Neural progenitor cell (in vitro differentiated cells): ENCODE measurements at regions not wholly inside any gene's neighbourhood (a gene's known extent, or its start where the extent isn't known, plus 50 kb on each side); places are given as distances from the start of the nearest gene placed in this dataset.

ENCODE experiments used
- DNase-seq: peaks from one replicate; pipeline ENCODE4 v3.0.0-alpha.2; 2016; ENCODE audit warnings: low spot score
- H2AFZ ChIP-seq: fragments of 200-600 bp; sonication (generic); replicated peaks from 2 replicates; pipeline ENCODE4 v1.6.1; 2016; ENCODE audit warnings: antibody characterized with exemption
- H3F3A ChIP-seq: fragments of 200-600 bp; sonication (generic); 2 replicates; pipeline ENCODE4 v1.6.1; 2016; ENCODE audit warnings: antibody characterized with exemption, low read depth
- H3K27ac ChIP-seq: fragments of 200-600 bp; sonication (generic); 2 replicates; pipeline ENCODE4 v1.5.1; 2016; ENCODE audit warnings: mild to moderate bottlenecking
- H3K27me3 ChIP-seq: fragments of 200-600 bp; sonication (generic); 2 replicates; pipeline ENCODE4 v1.6.1; 2016; ENCODE audit warnings: mild to moderate bottlenecking, moderate library complexity
- H3K36me3 ChIP-seq: fragments of 200-600 bp; sonication (generic); 2 replicates; pipeline ENCODE4 v1.5.1; 2016
- H3K4me1 ChIP-seq: fragments of 200-600 bp; sonication (generic); 2 replicates; pipeline ENCODE4 v1.6.1; 2016; ENCODE audit warnings: mixed run types
- H3K4me2 ChIP-seq: fragments of 200-600 bp; sonication (generic); 2 replicates; pipeline ENCODE4 v1.6.1; 2016
- H3K4me3 ChIP-seq: fragments of 200-600 bp; sonication (generic); 2 replicates; pipeline ENCODE4 v1.5.1; 2016
- H3K79me2 ChIP-seq: fragments of 200-600 bp; sonication (generic); 2 replicates; pipeline ENCODE4 v1.6.1; 2016; ENCODE audit warnings: low read depth
- H3K9ac ChIP-seq: fragments of 200-600 bp; sonication (generic); 2 replicates; pipeline ENCODE4 v1.6.1; 2016
- H3K9me3 ChIP-seq: fragments of 200-600 bp; sonication (generic); 2 replicates; pipeline ENCODE4 v1.5.1; 2016; ENCODE audit warnings: low read depth
- H4K20me1 ChIP-seq: fragments of 200-600 bp; sonication (generic); 2 replicates; pipeline ENCODE4 v1.6.1; 2016; ENCODE audit warnings: low read depth
- H3K27ac Mint-ChIP-seq: 3 replicates; pipeline ENCODE4 v1.8.0; 2021; ENCODE audit warnings: mixed read lengths
- H3K27me3 Mint-ChIP-seq: 2 replicates; pipeline ENCODE4 v1.8.0; 2022; ENCODE audit warnings: low read depth, mild to moderate bottlenecking, inconsistent platforms, moderate library complexity, mixed read lengths; ENCODE audit not compliant: insufficient read depth
- H3K36me3 Mint-ChIP-seq: 3 replicates; pipeline ENCODE4 v1.8.0; 2021; ENCODE audit warnings: mixed read lengths
- H3K4me1 Mint-ChIP-seq: 3 replicates; pipeline ENCODE4 v1.8.0; 2021; ENCODE audit warnings: mixed read lengths
- H3K4me3 Mint-ChIP-seq: 3 replicates; pipeline ENCODE4 v1.8.0; 2021; ENCODE audit warnings: mild to moderate bottlenecking, moderate library complexity, mixed read lengths
- H3K9me3 Mint-ChIP-seq: 3 replicates; pipeline ENCODE4 v1.8.0; 2020; ENCODE audit warnings: mixed read lengths
- EZH2 ChIP-seq: fragments of 200-600 bp; sonication (generic); IDR thresholded peaks from 2 replicates; pipeline ENCODE4 v1.6.1; 2017; ENCODE audit warnings: antibody characterized with exemption, mild to moderate bottlenecking, moderate library complexity
- EZH2phosphoT487 ChIP-seq: fragments of 200-600 bp; sonication (generic); IDR thresholded peaks from 2 replicates; pipeline ENCODE4 v1.6.1; 2017; ENCODE audit warnings: antibody characterized with exemption
- TF ChIP-seq, protein P1 (sequence below): fragments of 200-600 bp; sonication (generic); IDR thresholded peaks from 2 replicates; pipeline ENCODE4 v1.5.1; 2017; ENCODE audit warnings: antibody characterized with exemption, mild to moderate bottlenecking

DNA sequence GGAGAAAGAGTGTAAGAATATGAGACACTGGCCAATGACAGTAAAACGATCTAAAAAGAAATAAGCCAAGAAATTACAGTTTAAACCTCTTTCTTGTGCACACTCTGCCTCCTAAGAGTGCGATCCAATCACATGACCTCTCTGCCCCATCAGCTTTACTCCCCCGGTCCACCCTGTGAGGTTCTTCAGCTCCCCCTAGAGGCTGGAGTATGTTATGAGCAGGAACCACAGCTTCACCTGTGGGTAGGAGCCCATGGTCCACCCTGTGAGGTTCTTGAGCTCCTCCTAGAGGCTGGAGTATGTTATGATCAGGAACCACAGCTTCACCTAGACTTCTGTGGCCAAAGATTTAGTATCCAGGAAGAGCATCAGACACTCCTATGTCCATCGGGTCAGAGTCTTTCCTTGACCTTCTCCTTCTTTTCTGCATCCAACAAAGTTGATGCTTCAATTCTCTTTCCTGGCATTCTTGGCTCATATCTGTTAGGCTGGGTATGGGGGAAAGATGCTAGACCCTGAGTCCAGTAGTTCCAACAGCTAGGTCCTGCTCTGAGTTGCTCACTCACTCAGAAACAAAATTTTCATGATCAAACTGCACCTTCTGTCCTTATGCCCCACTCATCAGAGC is 164.0 kb downstream of the MINAR1 start:
- no peak overlapping the region for H3K9ac ChIP-seq
- TF ChIP-seq EZH2phosphoT487 (no peak), EZH2 (peak; percentile 26)
- TF ChIP-seq, protein P1, sequence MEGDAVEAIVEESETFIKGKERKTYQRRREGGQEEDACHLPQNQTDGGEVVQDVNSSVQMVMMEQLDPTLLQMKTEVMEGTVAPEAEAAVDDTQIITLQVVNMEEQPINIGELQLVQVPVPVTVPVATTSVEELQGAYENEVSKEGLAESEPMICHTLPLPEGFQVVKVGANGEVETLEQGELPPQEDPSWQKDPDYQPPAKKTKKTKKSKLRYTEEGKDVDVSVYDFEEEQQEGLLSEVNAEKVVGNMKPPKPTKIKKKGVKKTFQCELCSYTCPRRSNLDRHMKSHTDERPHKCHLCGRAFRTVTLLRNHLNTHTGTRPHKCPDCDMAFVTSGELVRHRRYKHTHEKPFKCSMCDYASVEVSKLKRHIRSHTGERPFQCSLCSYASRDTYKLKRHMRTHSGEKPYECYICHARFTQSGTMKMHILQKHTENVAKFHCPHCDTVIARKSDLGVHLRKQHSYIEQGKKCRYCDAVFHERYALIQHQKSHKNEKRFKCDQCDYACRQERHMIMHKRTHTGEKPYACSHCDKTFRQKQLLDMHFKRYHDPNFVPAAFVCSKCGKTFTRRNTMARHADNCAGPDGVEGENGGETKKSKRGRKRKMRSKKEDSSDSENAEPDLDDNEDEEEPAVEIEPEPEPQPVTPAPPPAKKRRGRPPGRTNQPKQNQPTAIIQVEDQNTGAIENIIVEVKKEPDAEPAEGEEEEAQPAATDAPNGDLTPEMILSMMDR, result peak; percentile 97
- Mint-ChIP-seq H3K4me1 (no peaks in the 10 kb centered on the region), H3K9me3 (no peaks in the 10 kb centered on the region), H3K36me3 (no peaks in the 10 kb centered on the region), H3K4me3 (no peak overlapping the region), H3K27ac (no peak overlapping the region), H3K27me3 (peaks cover 2% of the 10 kb centered on the region)
- DNase-seq, result peak; percentile 94
- H3K36me3 ChIP-seq, result no peaks in the 10 kb centered on the region
- H3K9me3 ChIP-seq, result no peaks in the 10 kb centered on the region
- no peak overlapping the region for H3K27ac ChIP-seq
- no peak overlapping the region for H2AFZ ChIP-seq
- H4K20me1 ChIP-seq, result no peaks in the 10 kb centered on the region
- no peaks in the 10 kb centered on the region for H3F3A ChIP-seq
- no peak overlapping the region for H3K4me3 ChIP-seq
- H3K4me1 ChIP-seq, result no peaks in the 10 kb centered on the region
- H3K79me2 ChIP-seq, result no peaks in the 10 kb centered on the region
- no peak overlapping the region for H3K4me2 ChIP-seq
- no peaks in the 10 kb centered on the region for H3K27me3 ChIP-seq

DNA sequence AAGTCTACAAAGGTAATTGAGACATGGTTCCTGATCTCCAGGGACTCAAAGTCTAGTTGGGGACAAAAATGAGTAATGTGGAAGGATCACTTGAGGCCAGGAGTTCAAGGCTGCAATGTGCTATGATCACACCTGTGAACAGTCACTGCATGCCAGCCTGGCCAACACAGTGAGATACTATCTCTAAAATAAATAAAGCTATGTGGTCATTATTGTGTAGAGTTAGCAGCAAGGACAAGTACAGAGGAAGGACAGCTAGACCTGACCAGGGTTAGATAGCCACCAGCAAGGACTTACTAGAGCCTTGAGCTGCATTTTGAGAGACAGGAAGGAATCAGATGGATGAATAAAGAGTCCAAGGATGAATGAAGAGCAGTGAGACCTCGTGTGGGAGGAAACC is 166.5 kb downstream of the MINAR1 start:
- no peak overlapping the region for H3K4me3 ChIP-seq
- H3F3A ChIP-seq, result no peaks in the 10 kb centered on the region
- no peaks in the 10 kb centered on the region for H3K9me3 ChIP-seq
- H3K4me2 ChIP-seq, result no peak overlapping the region
- H3K4me1 ChIP-seq, result no peaks in the 10 kb centered on the region
- TF ChIP-seq, protein P1, result no peak
- TF ChIP-seq EZH2phosphoT487 (no peak), EZH2 (no peak)
- no peaks in the 10 kb centered on the region for H4K20me1 ChIP-seq
- no peak overlapping the region for H3K27ac ChIP-seq
- Mint-ChIP-seq H3K9me3 (no peaks in the 10 kb centered on the region), H3K27ac (no peak overlapping the region), H3K36me3 (no peaks in the 10 kb centered on the region), H3K4me1 (no peaks in the 10 kb centered on the region), H3K27me3 (no peaks in the 10 kb centered on the region), H3K4me3 (no peak overlapping the region)
- no peaks in the 10 kb centered on the region for H3K79me2 ChIP-seq
- H3K9ac ChIP-seq, result no peak overlapping the region
- H3K27me3 ChIP-seq, result no peaks in the 10 kb centered on the region
- no peak for DNase-seq
- H3K36me3 ChIP-seq, result no peaks in the 10 kb centered on the region
- H2AFZ ChIP-seq, result no peak overlapping the region

DNA sequence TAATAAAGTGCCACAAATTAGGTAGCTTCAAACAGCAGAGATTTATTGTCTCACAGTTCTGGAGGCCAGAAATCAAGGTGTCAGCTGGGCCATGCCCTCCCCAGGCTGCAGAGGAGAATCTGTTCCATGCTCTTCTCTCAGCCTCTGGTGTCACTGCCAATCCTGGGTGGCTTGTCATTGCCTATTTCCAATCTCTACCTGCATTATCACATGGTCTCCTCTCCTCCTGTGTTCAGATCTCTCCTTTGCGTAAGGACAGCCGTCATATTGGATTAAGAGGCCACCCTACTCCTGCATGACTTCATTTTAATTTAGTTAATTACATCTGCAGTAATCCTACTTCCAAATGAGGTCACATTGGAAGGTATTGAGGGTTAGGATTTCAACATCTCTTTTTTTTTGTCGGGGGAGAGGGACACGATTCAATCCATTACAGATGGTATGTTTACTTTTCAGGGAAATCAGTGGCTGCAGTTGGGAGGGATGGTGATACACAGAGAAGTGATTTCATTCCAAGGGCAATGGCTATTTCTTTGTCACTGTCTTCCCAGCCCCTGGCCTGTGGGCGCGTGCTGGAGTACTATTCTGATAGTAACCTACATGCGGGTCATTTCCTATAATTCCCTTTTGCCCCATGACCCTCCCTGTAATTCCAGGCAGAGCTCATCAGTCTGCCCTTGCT is 169.4 kb downstream of the MINAR1 start:
- Histone ChIP-seq H3K4me1 (no peaks in the 10 kb centered on the region), H3K9ac (no peak overlapping the region), H3K27ac (no peak overlapping the region), H3K36me3 (no peaks in the 10 kb centered on the region), H3F3A (no peaks in the 10 kb centered on the region), H3K79me2 (no peaks in the 10 kb centered on the region), H3K9me3 (no peaks in the 10 kb centered on the region), H3K4me2 (no peak overlapping the region), H3K4me3 (no peak overlapping the region), H4K20me1 (no peaks in the 10 kb centered on the region), H3K27me3 (no peaks in the 10 kb centered on the region), H2AFZ (no peak overlapping the region)
- Mint-ChIP-seq H3K9me3 (no peaks in the 10 kb centered on the region), H3K4me1 (no peaks in the 10 kb centered on the region), H3K27me3 (no peaks in the 10 kb centered on the region), H3K36me3 (no peaks in the 10 kb centered on the region), H3K27ac (no peak overlapping the region), H3K4me3 (no peak overlapping the region)
- TF ChIP-seq, protein P1, result no peak
- TF ChIP-seq EZH2 (no peak), EZH2phosphoT487 (no peak)
- no peak for DNase-seq
